Anterior cingulate cortex (tissue), 58 donors: ENCODE measurements at regions not wholly inside any gene's neighbourhood (a gene's known extent, or its start where the extent isn't known, plus 50 kb on each side); places are given as distances from the start of the nearest gene placed in this dataset.
A peak's percentile ranks its signal among the peaks of the same experiment; 100 is the strongest.

Experiments
- DNase-seq, 58 donors: peaks; one replicate each; lab custom pipeline; 2025; lab: John Stamatoyannopoulos, UW

DNA sequence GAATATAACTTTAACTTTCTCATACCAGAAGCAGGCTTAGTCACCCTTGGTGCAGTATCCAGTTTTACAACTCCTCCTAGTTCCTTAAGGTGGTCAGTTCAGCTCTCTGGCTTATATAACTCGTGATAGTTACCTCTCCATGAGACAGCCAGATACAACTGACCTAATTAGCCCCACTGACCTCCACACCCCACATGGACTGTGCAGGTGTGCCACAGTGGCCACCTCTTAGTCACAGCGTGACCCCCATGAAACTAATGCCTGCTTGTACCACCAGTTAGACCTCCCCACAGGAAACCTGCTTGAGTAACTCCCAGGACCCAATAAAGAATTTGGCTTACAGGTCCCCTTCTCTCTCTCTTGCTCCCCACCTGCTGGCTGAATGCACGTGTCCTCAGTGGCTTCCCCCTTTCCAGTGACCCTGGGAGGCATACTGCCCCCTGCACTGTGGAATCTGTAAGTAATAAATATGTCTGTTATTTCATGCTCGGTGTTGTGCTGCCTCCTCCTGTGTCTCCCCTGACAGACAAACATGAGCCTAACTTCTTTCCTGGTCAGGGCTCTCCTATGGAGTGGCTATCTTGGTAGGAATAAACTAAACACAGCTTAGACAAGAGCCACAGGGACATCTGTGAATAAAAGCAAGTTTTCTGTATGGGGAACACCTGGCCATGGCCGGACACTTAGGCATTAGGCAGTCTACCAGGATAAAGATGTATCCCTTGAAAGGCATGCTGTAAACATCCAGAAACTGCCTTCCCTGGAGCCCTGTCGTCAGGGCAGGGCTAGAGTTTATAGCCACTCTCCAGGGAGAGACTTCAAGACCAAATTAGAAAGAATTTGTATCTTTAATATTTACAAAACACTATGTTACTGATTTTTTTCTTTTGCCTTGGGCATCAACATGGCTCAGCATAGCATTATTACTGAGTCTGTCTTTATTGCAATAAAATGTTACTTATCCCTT is 209.7 kb upstream of the BOD1L1 start:
- DNase-seq: no peak

DNA sequence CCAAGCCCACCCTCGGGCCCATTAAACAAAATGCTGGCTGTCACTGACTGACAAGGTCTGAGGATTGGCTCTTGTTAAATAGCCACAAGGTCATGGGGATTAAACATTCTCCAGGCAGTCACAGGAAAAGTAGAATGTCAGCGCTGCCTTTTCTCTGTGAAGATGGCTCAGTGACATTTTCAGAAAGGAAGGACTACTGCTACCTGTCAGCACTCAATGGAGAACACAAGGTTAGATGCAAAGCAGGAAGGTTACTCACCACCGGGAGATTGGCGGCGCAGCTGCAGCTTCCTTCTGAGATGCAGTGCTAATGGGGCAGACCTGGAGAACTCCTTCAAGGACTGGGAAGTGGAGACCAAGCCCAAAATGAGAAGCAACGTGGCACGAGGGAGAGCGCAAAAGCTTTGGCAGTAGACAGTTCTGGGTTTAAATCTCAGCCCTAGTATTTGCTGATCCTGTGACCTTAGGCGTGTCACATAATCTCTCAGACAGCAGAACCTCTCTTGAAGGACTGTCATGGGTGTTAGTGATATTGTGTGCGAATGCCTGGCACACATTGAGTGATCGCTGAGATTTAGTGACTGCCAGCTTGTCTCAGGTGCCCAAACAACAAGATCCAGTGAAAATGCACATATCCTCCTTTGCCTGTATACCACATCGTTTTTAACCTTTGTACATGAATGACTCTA is 213.1 kb upstream of the BOD1L1 start:
- no peak for DNase-seq

- DNase-seq: no peak
These were observed 217.2 kb upstream of the BOD1L1 start for GRCh38 chr4:13844740-13845139.

DNA sequence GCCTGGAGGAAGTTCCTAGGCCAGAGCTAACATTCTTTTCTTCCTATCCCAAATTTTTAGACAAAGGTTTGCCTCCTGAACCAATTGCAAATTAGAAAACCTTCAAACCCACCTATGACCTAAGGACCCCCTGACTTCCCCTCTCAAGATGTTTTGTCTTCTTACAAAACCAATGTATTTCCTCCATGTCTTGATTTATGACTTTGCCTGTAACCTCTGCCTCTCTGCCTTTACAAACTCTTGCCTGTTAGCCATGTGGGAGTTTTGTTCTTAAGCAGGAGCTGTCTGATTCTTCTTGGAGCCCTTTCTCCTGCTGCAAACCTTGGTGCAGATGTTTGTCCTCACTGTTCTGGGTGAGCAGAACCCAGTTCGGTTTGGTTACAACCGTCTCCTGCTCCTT is 222.3 kb upstream of the BOD1L1 start:
- no peak for DNase-seq

- DNase-seq: peak in 1 of 58 donors; percentile 5
These were observed 223.8 kb upstream of the BOD1L1 start for GRCh38 chr4:13851085-13851940.

DNA sequence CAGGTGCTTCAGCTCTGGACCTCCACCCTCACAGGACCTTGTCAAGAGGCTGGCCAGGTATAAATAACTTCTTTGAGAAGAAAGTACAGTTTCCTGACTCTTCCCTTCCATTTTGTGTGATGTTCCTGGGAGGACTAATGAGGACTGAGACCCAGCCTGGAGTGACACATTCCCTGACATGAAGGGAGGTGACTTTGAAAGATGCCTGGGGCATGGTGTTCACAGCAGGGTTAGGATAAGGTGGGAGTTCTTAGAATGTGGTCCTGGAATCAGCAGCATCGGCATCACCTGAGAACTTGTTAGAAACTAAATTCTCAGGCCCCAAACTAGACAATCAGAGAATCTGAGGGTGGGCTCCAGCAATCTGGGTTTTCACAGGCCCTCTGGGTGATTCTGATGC is 224.9 kb upstream of the BOD1L1 start:
- no peak for DNase-seq

DNA sequence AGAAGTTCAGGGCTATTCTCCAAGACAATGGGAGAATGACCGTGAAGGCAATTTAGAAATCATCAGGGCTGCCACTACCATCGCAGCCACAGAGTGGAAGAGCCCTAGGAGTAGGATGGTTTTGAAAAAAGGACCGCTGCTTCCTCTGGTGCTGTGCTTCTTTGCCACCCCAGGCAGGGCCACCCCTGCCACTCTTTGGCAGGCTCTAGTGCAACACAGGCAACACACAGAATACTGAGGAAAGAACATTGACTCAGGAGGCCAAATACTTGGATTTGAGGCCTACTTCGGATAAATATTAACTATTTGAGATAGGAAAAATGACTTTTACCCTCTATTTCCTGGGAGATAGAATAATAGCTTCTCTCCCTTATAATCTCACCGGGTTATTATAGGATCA is 228.9 kb upstream of the BOD1L1 start:
- no peak for DNase-seq

DNA sequence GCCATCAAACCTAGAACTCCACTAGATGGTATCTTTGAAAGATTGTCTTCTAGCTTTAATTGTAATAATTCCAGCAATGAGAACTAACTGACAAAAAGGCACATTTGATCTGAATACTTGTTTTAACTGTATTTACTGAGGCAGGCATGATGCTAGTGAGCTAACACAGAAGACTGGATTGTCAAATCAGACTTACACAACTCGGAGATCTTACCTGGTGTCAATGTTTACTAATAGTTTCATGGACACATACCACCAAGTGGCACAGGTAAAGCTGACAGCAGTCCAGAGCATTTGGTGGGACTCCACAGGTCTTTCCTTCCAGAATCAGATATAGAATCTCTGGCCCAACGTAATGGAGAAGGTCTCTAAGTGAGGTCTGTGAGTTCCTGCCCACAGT is 229.9 kb upstream of the BOD1L1 start:
- no peak for DNase-seq

DNA sequence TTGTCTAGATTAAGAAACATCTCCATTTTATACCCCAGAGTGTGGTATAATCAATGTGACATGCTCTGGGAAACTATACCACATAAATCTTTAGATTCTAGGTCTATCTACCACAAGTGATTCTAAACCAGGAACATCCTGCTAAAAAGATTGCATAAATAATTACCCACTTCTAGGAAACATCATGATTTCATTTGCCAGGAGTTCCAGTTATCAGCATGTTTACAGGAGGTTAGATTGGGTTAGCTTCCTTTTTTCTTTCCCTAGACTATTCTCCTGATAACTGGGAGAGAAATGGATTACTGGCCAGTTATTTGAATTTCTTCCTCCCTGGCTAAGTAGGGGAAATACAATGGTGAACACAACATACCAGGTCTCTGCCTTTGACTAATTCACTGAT is 230.3 kb upstream of the BOD1L1 start:
- no peak for DNase-seq

GRCh38 chr4:13859423-13859822 is 231.9 kb upstream of the BOD1L1 start:
- DNase-seq: no peak

DNA sequence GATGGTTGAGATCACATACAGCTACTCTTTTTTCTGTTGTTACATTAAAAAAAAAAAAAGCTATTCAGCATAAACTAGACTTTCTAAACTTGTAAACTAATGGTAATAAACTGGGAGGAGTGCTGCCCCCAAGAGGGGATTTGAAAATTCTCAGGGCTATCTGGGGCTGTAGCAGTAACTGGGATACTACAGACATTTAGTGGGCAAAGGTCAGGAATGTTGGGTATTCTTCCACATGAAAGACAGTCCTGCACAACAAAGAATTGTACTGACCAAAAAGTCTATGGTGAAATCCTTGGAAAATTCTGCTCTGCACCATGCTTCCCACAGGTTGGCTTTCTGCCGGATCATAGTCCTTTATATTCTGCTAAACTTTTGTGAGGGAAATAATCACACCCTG is 232.6 kb upstream of the BOD1L1 start:
- DNase-seq: peak in 4 of 58 donors; percentile 2 to 33 (median 4)

- DNase-seq: no peak
These were observed 238.5 kb upstream of the BOD1L1 start for GRCh38 chr4:13865871-13866669.

DNA sequence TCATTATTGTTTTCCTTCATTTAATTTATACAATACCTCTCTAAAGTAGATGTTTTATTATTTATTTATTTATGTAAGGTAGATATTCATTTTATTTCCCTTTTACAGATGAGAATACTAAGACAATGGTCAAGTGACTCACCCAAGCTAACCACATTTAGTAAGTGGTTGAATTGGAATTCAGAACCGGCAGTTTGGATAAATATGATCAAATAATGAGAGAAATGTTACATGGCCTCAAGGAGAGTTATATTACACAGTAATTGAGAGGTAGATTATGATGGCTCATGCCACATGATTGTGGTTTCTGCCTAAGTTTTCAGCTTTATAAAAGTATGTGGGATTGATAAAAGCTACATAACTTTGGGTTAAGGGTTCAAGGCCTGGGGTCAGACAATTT is 239.4 kb upstream of the BOD1L1 start:
- no peak for DNase-seq

- no peak for DNase-seq
These were observed 244.6 kb upstream of the BOD1L1 start for GRCh38 chr4:13872155-13872554.

- DNase-seq: no peak
These were observed 245.4 kb upstream of the BOD1L1 start for GRCh38 chr4:13872955-13873354.

DNA sequence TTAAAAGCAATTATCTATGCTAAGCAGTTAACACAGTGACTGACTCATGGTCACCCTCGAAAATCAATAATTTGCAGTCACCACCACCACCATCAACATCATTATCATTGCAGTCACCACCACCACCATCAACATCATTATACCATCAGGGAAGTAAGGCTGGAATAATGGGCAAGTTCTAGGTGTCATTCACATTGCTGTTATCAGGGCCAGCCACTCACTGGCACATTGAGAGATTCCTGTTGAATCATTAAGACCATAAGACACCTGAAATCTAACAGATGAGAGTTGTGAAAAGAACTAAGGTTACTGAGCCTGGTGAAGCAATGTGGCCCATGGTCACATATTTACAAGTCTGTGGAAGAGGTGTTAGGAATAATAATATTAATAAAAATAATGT is 247.7 kb upstream of the BOD1L1 start:
- no peak for DNase-seq

GRCh38 chr4:13876131-13876530 is 248.6 kb upstream of the BOD1L1 start:
- DNase-seq: no peak

- DNase-seq: no peak
These were observed 249.4 kb upstream of the BOD1L1 start for GRCh38 chr4:13876940-13877339.

DNA sequence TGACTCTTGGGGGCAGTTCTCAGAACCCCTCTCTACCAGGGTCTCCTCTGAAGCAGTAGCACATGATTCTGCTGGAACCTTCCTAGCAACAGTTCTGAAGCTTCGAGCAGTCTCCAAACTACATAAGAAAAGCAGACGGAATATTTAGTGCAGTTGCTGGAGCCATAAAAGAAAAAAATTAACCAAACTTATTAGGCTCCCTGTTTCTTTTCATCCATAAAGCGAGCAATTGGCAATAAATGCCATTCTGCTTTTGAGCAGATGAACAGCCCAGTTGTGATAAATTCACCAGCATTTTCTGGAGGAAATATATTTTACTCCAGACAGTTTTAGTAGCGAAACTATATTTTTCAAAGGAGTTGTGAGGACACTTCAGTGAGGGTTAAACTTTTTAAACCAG is 250.1 kb upstream of the BOD1L1 start:
- DNase-seq: no peak

DNA sequence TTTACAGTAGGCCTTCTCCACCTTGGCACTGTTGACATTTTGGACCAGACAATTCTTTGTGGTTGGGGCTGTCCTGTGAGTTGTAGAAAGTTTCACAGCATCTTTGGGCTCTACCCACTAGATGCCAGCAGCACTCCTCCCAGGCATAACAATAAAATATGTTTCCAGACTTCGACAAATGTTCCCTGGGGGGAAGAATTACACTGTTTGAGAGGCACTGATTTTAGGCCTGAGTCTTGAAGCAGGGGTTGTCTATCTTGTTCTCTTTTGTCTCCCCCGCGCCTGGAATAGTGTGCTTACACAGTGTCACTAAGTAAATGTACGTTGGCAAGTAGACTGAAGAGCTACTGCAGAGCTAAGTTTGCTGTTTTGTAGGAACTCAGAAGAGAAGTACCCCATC is 254.4 kb upstream of the BOD1L1 start:
- peak in 6 of 58 donors; percentile 2 to 13 (median 4) for DNase-seq
